HG02840 (cell line): ENCODE measurements at regions not wholly inside any gene's neighbourhood (a gene's known extent, or its start where the extent isn't known, plus 50 kb on each side); places are given as distances from the start of the nearest gene placed in this dataset.

Source experiments
- ATAC-seq: cut with Tn5 transposase; IDR thresholded peaks from one replicate; pipeline ENCODE4 v1.9.1; 2021; ENCODE audit warnings: mild to moderate bottlenecking, moderate library complexity, moderate number of reproducible peaks; ENCODE audit not compliant: unreplicated experiment, low FRiP score

DNA sequence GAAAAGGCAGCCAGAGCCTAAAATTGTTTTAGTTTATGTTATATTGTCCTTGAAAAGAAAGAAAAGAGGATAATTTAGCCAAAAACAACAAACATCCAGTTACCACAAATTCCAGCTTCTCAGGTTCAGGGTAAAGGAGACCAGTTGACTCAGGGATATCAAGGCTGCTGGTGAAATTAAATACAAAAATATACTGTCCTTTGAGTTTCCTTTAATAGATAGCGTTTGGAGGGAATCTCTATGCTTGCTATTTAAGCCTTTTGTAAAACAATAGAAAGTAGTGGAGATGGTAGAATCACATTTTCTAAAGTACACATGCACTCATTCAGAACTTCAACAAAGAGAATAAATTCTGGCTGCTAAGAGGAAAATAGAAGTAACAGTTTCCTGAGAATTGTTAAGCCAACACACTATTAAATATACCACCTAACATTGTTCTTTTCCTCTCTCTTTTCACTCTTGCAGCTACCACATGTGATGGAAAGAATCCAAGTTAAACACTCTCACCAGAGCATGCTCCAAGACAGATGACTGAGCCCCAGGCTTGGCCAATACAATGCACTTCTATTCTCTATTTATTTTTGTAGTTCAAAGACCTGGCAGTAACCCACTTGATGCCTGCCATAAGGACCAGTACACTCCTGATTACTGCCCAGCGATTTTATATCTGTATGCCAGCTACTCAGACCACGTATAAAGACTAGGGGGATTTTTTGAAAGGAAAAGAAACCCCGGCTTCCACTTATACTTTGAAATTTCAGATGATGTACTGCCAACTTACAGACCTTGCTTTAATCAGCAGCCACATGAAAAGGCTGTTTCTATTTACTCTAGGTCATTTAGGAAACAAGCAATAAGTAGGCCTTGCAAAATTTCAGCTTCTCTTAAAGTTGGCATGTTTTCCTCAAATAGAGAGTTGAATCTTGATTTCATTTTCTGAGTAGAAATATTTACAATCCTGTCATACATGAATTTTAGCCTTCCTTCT, 756.9 kb downstream of the FAT4 start:
- ATAC-seq, result no peak

DNA sequence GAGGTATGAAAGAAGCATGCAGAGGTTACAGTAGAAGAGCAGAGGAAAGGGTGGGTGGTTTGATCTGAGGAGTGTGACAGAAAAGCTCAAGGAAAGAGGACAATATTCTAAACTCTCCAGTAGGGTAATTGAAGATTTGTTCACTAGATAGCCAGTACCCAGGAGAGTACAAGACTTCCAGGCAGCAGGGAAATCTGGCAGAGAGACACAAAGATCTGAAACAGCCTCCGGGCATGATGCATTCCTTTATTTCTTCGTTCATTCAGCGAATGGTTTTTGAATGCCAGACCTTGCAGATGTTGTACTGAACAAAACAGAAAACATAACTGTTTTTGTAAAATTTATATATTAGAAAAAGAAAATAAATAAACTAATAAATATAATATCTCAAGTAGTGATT, 766.6 kb downstream of the FAT4 start:
- no peak for ATAC-seq

- ATAC-seq, result no peak
These were observed 771.3 kb downstream of the FAT4 start for GRCh38 chr4:126086041-126086440.

- ATAC-seq, result no peak
These were observed 772.3 kb downstream of the FAT4 start for GRCh38 chr4:126087101-126087500.

DNA sequence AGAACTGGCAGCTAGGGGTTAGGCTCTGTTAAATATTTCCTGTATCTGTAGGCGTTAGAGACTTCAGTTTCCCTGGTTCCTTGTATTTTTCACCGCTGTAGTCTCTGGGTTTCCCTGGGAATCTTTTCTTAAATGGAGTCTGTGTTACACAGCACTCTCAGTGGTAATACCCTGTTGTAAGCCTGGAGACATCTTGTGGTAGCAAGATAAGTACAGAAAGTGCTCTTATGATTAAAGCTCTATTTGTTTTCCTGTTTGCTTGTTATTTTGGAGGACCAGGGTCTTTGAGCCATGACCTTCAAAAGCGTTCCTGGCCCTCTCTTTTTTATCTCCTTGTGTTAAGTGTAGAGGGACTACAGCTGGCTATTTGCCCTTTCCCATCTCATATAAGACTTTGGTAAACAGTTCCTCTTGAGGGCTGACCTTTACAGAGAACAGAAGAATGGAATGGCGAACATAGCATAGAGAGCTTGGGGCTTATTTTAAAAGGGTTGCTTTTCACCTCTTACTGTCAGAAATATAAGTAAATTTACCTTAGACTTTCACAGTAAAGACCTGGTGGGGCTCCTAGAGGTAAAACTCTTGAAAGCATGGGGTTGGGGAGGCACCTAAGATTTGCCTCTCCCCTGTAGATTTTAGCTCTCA, 782.5 kb downstream of the FAT4 start:
- no peak for ATAC-seq

DNA sequence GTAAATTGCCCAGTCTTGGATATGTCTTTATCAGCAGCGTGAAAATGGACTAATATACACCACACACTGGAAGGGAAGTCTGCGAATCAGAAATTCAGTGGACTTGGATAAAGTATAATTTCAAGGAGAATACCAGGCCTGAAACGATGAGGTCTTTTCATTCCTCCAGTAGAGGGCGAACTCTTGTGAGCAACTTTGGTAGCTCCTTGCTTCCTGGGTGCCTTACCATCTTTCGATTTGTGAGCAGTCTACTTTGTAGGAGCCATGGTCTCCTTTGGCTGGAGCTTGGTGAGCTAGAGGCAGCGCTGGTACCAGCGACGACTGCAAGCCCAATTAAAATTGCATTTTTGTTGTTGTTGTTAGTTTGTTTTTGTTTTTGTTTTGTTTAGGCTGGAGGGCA, 791.9 kb downstream of the FAT4 start:
- no peak for ATAC-seq

- ATAC-seq, result no peak
These were observed 795.1 kb downstream of the FAT4 start for GRCh38 chr4:126109836-126110235.

GRCh38 chr4:126113058-126113457, 798.3 kb downstream of the FAT4 start:
- no peak for ATAC-seq

- ATAC-seq, result no peak
These were observed 809.0 kb downstream of the FAT4 start for GRCh38 chr4:126123611-126124325.

DNA sequence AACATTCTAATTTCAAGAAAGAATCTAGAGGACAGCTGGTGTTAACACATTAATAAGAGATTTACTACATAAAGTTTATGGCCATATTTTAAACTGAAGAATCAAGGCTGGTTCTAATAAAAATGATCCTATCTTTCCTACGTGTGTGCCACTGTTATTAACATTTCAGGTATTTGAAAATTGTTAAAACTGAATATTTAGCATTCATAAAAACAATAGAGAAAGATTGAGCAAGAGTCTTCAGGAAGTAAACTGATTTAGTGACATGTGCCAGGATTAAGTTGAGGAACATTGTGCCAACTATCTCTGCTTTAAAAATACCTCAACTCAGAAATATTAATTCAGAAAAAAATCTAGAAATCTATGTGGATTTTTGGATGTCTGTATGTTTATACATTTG, 810.1 kb downstream of the FAT4 start:
- ATAC-seq, result no peak

GRCh38 chr4:126130215-126130614, 815.5 kb downstream of the FAT4 start:
- ATAC-seq, result no peak

- ATAC-seq, result no peak
These were observed 822.4 kb downstream of the FAT4 start for GRCh38 chr4:126136922-126137781.

GRCh38 chr4:126137782-126138170, 823.0 kb downstream of the FAT4 start:
- no peak for ATAC-seq

- no peak for ATAC-seq
These were observed 829.9 kb downstream of the FAT4 start for GRCh38 chr4:126144543-126145237.

DNA sequence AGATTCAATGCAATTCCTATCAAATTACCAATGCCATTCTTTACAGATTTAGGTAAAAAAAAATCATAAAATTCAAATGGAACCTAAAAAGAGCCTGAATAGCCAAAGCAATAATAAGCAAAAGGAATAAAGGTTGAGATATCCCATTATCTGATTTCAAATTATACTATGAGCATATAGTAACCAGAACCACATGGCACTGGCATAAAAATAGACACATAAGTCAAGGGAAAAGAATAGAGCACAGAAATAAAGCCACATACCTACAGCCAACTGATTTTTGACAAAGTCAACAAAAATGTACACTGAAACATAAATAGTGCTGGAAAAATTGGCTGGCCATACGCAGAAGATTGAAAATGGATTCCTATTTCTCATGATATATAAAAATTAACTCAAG, 853.7 kb downstream of the FAT4 start:
- ATAC-seq, result no peak

DNA sequence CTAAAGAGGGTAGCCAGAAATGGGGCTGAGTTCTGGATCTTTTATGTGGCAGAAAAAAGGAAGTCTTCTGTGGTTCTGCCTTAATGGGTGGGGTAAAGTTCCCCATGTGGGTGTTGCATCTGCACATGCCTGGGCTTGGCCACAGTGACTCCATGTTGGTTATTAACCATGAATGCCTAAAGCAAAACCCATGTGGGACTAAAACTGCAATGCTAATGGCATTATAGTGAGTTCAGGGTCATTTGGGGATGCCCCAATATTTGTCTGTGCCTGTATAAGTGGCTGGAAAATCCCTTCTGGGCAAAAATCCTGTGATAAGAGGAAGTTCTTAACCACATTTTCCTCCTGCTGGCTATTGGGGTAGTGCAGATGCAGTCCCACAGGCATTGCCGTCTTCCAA, 857.4 kb downstream of the FAT4 start:
- ATAC-seq, result no peak

- no peak for ATAC-seq
These were observed 859.9 kb downstream of the FAT4 start for GRCh38 chr4:126174627-126175026.

GRCh38 chr4:126180642-126181041, 865.9 kb downstream of the FAT4 start:
- no peak for ATAC-seq

DNA sequence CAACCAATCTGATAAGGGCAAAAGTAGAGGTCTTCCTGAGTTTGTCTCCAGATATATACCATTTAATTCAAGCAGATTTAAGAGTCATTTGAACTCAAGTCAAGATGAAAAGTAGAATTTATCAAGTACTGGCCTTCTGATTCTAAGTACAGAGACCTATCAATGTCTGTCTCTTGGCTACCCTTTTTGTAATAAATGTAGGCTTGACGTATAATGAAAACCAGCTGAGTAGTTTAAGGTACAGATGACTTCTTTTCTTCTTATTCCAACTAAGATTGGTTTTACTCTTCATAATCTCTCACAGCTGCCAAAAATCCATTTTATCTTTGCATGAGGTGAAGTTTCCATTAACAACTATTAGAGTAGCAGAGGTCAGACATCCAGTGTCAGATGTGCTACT, 867.6 kb downstream of the FAT4 start:
- no peak for ATAC-seq

GRCh38 chr4:126182786-126183185, 868.0 kb downstream of the FAT4 start:
- ATAC-seq, result no peak
